ENCODE measurements at regions not wholly inside any gene's neighbourhood (a gene's known extent, or its start where the extent isn't known, plus 50 kb on each side); places are given as distances from the start of the nearest gene placed in this dataset.
"Not testable (repeated sequence)": the region's sequence is repeated elsewhere in the genome, so short reads cannot be mapped to it uniquely, and the experiment has no call there.

GRCh38 chr11:112310848-112311247, 50.2 kb upstream of the PLET1 start:
- in situ Hi-C loops (cut with MboI; ENCODE audit: low sequenced_read_pairs), result no loop called here

GRCh38 chr11:112315057-112315720, 54.5 kb upstream of the PLET1 start:
- in situ Hi-C loops (cut with MboI; ENCODE audit: low sequenced_read_pairs), result no loop called here

- in situ Hi-C loops (cut with MboI; ENCODE audit: low sequenced_read_pairs), result no loop called here
Observed at GRCh38 chr11:112315861-112316739, 55.4 kb upstream of the PLET1 start.

GRCh38 chr11:112316971-112317370, 56.3 kb upstream of the PLET1 start:
- in situ Hi-C loops (cut with MboI; ENCODE audit: low sequenced_read_pairs), result no loop called here

- in situ Hi-C loops (cut with MboI; ENCODE audit: low sequenced_read_pairs), result no loop called here
Observed at GRCh38 chr11:112318184-112318591, 57.5 kb upstream of the PLET1 start.

- in situ Hi-C loops (cut with MboI; ENCODE audit: low sequenced_read_pairs), result no loop called here
Observed at GRCh38 chr11:112318661-112319060, 58.0 kb upstream of the PLET1 start.

- in situ Hi-C loops (cut with MboI; ENCODE audit: low sequenced_read_pairs), result no loop called here
Observed at GRCh38 chr11:112320668-112321067, 60.0 kb upstream of the PLET1 start.

- in situ Hi-C loops (cut with MboI; ENCODE audit: low sequenced_read_pairs), result no loop called here
Observed at GRCh38 chr11:112321501-112322172, 61.0 kb upstream of the PLET1 start.

GRCh38 chr11:112322173-112322790, 61.6 kb upstream of the PLET1 start:
- in situ Hi-C loops (cut with MboI; ENCODE audit: low sequenced_read_pairs), result no loop called here

GRCh38 chr11:112334381-112334780, 73.7 kb upstream of the PLET1 start:
- in situ Hi-C loops (cut with MboI; ENCODE audit: low sequenced_read_pairs), result no loop called here

- in situ Hi-C loops (cut with MboI; ENCODE audit: low sequenced_read_pairs), result no loop called here
Observed at GRCh38 chr11:112336356-112336886, 75.8 kb upstream of the PLET1 start.

- in situ Hi-C loops (cut with MboI; ENCODE audit: low sequenced_read_pairs), result no loop called here
Observed at GRCh38 chr11:112339566-112339965, 78.9 kb upstream of the PLET1 start.

- in situ Hi-C loops (cut with MboI; ENCODE audit: low sequenced_read_pairs), result no loop called here
Observed at GRCh38 chr11:112343368-112344039, 82.8 kb upstream of the PLET1 start.

GRCh38 chr11:112344040-112344413, 83.4 kb upstream of the PLET1 start:
- in situ Hi-C loops (cut with MboI; ENCODE audit: low sequenced_read_pairs), result no loop called here

GRCh38 chr11:112345166-112345565, 84.5 kb upstream of the PLET1 start:
- in situ Hi-C loops (cut with MboI; ENCODE audit: low sequenced_read_pairs), result no loop called here

- in situ Hi-C loops (cut with MboI; ENCODE audit: low sequenced_read_pairs), result no loop called here
Observed at GRCh38 chr11:112345706-112346105, 85.0 kb upstream of the PLET1 start.

- in situ Hi-C loops (cut with MboI; ENCODE audit: low sequenced_read_pairs), result no loop called here
Observed at GRCh38 chr11:112346586-112346985, 85.9 kb upstream of the PLET1 start.

GRCh38 chr11:112348480-112349029, 87.9 kb upstream of the PLET1 start:
- in situ Hi-C loops (cut with MboI; ENCODE audit: low sequenced_read_pairs), result no loop called here

- in situ Hi-C loops (cut with MboI; ENCODE audit: low sequenced_read_pairs), result not testable (repeated sequence)
Observed at GRCh38 chr11:112351423-112351822, 90.8 kb upstream of the PLET1 start.

GRCh38 chr11:112352907-112353306, 92.2 kb upstream of the PLET1 start:
- in situ Hi-C loops (cut with MboI; ENCODE audit: low sequenced_read_pairs), result no loop called here

Data from HL-60/S4 treated with retinoic acid at 250 ng/mL for 4 days and 3 days (cell line).